Liver (tissue), 8 donors: ENCODE measurements at regions not wholly inside any gene's neighbourhood (a gene's known extent, or its start where the extent isn't known, plus 50 kb on each side); places are given as distances from the start of the nearest gene placed in this dataset.

Experiments used
- DNase-seq: peaks from one replicate; pipeline ENCODE4 v3.0.0-alpha.2; 2017; ENCODE audit warnings: low spot score
- H3K27ac ChIP-seq, 2 donors: one replicate each; pipeline ENCODE4 v1.7.0; 2013; ENCODE audit warnings: inconsistent platforms in 2 of 2, low read length in 2 of 2, control low read depth in 1 of 2, low read depth in 1 of 2, mild to moderate bottlenecking in 1 of 2
- H3K27me3 ChIP-seq, 4 donors: one replicate each; pipeline versions ENCODE4 v1.6.1 to v1.7.0; 2013; ENCODE audit warnings: low read length in 3 of 4, inconsistent platforms in 1 of 4, mild to moderate bottlenecking in 1 of 4, moderate library complexity in 1 of 4; ENCODE audit not compliant: control insufficient read depth in 4 of 4, insufficient read depth in 4 of 4
- H3K36me3 ChIP-seq, 4 donors: one replicate each; pipeline versions ENCODE4 v1.6.1 to v1.7.0; 2013; ENCODE audit warnings: low read length in 3 of 4, mild to moderate bottlenecking in 3 of 4, low read depth in 1 of 4, moderate library complexity in 1 of 4; ENCODE audit not compliant: control insufficient read depth in 4 of 4, insufficient read depth in 3 of 4
- H3K4me1 ChIP-seq, 4 donors: one replicate each; pipeline versions ENCODE4 v1.6.1 to v1.7.0; 2013; ENCODE audit warnings: low read length in 3 of 4, mild to moderate bottlenecking in 3 of 4, moderate library complexity in 1 of 4; ENCODE audit not compliant: control insufficient read depth in 4 of 4, insufficient read depth in 4 of 4
- H3K4me3 ChIP-seq, 3 donors: one replicate each; pipeline versions ENCODE4 v1.6.1 to v1.7.0; 2013; ENCODE audit warnings: low read length in 3 of 3, control low read depth in 1 of 3, low read depth in 1 of 3, mild to moderate bottlenecking in 1 of 3
- H3K9ac ChIP-seq, 2 donors: one replicate each; pipeline ENCODE4 v1.7.0; 2013; ENCODE audit warnings: low read length in 2 of 2, mild to moderate bottlenecking in 2 of 2, moderate library complexity in 2 of 2, control low read depth in 1 of 2, low read depth in 1 of 2
- H3K9me3 ChIP-seq, 4 donors: one replicate each; pipeline versions ENCODE4 v1.6.1 to v1.7.0; 2013; ENCODE audit warnings: low read length in 3 of 4; ENCODE audit not compliant: control insufficient read depth in 4 of 4
- ATF3 ChIP-seq: IDR thresholded peaks from 2 replicates; pipeline ENCODE4 v1.6.1; 2016; ENCODE audit warnings: antibody characterized with exemption
- CTCF ChIP-seq: fragments of 150-350 bp; IDR thresholded peaks from 2 replicates; pipeline ENCODE4 v1.5.1; 2017; ENCODE audit warnings: improper control_type of control experiment, low read depth, low read length; ENCODE audit not compliant: missing input control
- EGR1 ChIP-seq, 2 donors: IDR thresholded peaks; 2 replicates each; pipeline ENCODE4 v1.6.1; 2016 to 2018; ENCODE audit warnings: antibody characterized with exemption in 2 of 2, low read depth in 2 of 2
- FOXA1 ChIP-seq: IDR thresholded peaks from 2 replicates; pipeline ENCODE4 v1.6.1; 2016; ENCODE audit warnings: antibody characterized with exemption
- FOXA2 ChIP-seq: IDR thresholded peaks from 2 replicates; pipeline ENCODE4 v1.6.1; 2016; ENCODE audit warnings: antibody characterized with exemption
- GABPA ChIP-seq, 2 donors: IDR thresholded peaks in 1 of 2; conservative IDR thresholded peaks in 1 of 2; 2 replicates each; pipeline ENCODE4 v1.6.1; 2016; ENCODE audit warnings: antibody characterized with exemption in 2 of 2, mild to moderate bottlenecking in 1 of 2, moderate library complexity in 1 of 2
- HNF4A ChIP-seq, 2 donors: conservative IDR thresholded peaks; 2 replicates each; pipeline ENCODE4 v1.6.1; 2016; ENCODE audit warnings: antibody characterized with exemption in 2 of 2, mild to moderate bottlenecking in 2 of 2
- HNF4G ChIP-seq: IDR thresholded peaks from 2 replicates; pipeline ENCODE4 v1.6.1; 2016; ENCODE audit warnings: antibody characterized with exemption
- JUND ChIP-seq, 2 donors: IDR thresholded peaks; 2 replicates each; pipeline ENCODE4 v1.6.1; 2016; ENCODE audit warnings: antibody characterized with exemption in 2 of 2
- MAX ChIP-seq: IDR thresholded peaks from 2 replicates; pipeline ENCODE4 v1.6.1; 2016; ENCODE audit warnings: antibody characterized with exemption
- NR2F2 ChIP-seq: IDR thresholded peaks from 2 replicates; pipeline ENCODE4 v1.6.1; 2016; ENCODE audit warnings: antibody characterized with exemption
- RAD21 ChIP-seq, 2 donors: IDR thresholded peaks; 2 replicates each; pipeline ENCODE4 v1.6.1; 2016; ENCODE audit warnings: antibody characterized with exemption in 2 of 2, mild to moderate bottlenecking in 2 of 2
- REST ChIP-seq: IDR thresholded peaks from 2 replicates; pipeline ENCODE4 v1.6.1; 2016; ENCODE audit warnings: antibody characterized with exemption, mild to moderate bottlenecking
- RXRA ChIP-seq, 2 donors: IDR thresholded peaks; 2 replicates each; pipeline ENCODE4 v1.6.1; 2017 to 2018; ENCODE audit warnings: antibody characterized with exemption in 2 of 2, mild to moderate bottlenecking in 1 of 2
- SP1 ChIP-seq: IDR thresholded peaks from 2 replicates; pipeline ENCODE4 v1.6.1; 2018; ENCODE audit warnings: antibody characterized with exemption, mild to moderate bottlenecking
- TAF1 ChIP-seq: conservative IDR thresholded peaks from 2 replicates; pipeline ENCODE4 v1.6.1; 2016; ENCODE audit warnings: antibody characterized with exemption, mild to moderate bottlenecking
- YY1 ChIP-seq: IDR thresholded peaks from 2 replicates; pipeline ENCODE4 v1.6.1; 2016; ENCODE audit warnings: antibody characterized with exemption, mild to moderate bottlenecking
- ZBTB33 ChIP-seq: IDR thresholded peaks from 2 replicates; pipeline ENCODE4 v1.6.1; 2016; ENCODE audit warnings: antibody characterized with exemption
- WGBS: extraction: QIAGEN DNeasy Blood & Tissue Kit; methylation state at CpG from one replicate; pipeline ENCODE4 v1.1.7; 2013; 5-methylcytosine and 5-hydroxymethylcytosine counted together
- donor health status: healthy.
- donor health status: healthy.
- donor health status: healthy.
- donor health status: healthy.
- donor health status: healthy.

- Histone ChIP-seq H3K4me3 (no peak overlapping the region), H3K36me3 (no peaks in the 10 kb centered on the region), H3K9ac (no peak overlapping the region), H3K27ac (no peak overlapping the region), H3K4me1 (no peaks in the 10 kb centered on the region), H3K9me3 (no peaks in the 10 kb centered on the region), H3K27me3 (peaks cover 0 to 2% (median 0%) of the 10 kb centered on the region in 4 donors)
- no peak for DNase-seq
- TF ChIP-seq FOXA2 (no peak), SP1 (no peak), RXRA (IDR thresholded peaks at IDR 0.05) (no peak), YY1 (no peak), HNF4A (conservative IDR thresholded peaks at IDR 0.05) (no peak), MAX (no peak), ATF3 (no peak), HNF4G (no peak), GABPA (IDR thresholded peaks at IDR 0.05 in 1 of 2, conservative IDR thresholded peaks at IDR 0.05 in 1 of 2) (no peak), NR2F2 (no peak), REST (no peak), EGR1 (IDR thresholded peaks at IDR 0.05; ENCODE audit: low read depth in 2 of 2) (no peak), ZBTB33 (no peak), CTCF (no peak), JUND (IDR thresholded peaks at IDR 0.05) (no peak), RAD21 (IDR thresholded peaks at IDR 0.05) (no peak), FOXA1 (no peak), TAF1 (no peak)
- WGBS = 58% methylated on average over 9 of the region's 9 CpGs
Observed at GRCh38 chr9:90420768-90421513, 221.7 kb downstream of the DIRAS2 start.
